G401 (cell line): ENCODE measurements at regions not wholly inside any gene's neighbourhood (a gene's known extent, or its start where the extent isn't known, plus 50 kb on each side); places are given as distances from the start of the nearest gene placed in this dataset.
A peak's percentile ranks its signal among the peaks of the same experiment; 100 is the strongest.
"Not testable (repeated sequence)": the region's sequence is repeated elsewhere in the genome, so short reads cannot be mapped to it uniquely, and the experiment has no call there.

ENCODE experiments used
- DNase-seq: peaks from one replicate; pipeline ENCODE4 v3.0.0-alpha.2; 2015; ENCODE audit warnings: low spot score
- in situ Hi-C: cut with HindIII; loops from 2 replicates; pipeline ENCODE4 v1.10.0; 2016; ENCODE audit warnings: low sequenced_read_pairs, mixed read lengths

GRCh38 chrX:134045372-134045771 is 60.0 kb upstream of the GPC3 start:
- DNase-seq, in situ Hi-C loops: not testable (repeated sequence)

- in situ Hi-C loops, DNase-seq: not testable (repeated sequence)
Measured at GRCh38 chrX:134067107-134067506, 81.7 kb upstream of the GPC3 start.

DNA sequence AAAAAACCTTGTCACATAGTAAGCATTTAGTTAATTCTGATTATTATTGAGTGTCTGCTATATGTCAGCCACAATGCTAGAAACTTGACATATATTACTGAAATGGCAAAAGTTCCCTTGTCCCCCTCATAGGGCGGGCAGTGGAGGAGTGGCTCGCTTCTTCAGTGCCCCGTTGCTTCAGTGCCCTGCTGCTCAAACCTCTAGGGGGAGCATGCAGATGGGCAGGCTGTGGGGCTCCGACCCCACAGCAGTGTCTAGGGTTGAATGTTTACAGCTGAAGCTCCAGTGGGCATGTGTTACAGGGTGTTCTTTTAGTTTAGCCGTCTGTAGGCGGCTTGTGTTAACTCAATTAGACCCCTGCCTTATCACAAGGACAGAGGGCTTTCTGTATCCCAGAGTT is 86.5 kb upstream of the GPC3 start:
- in situ Hi-C loops, DNase-seq: not testable (repeated sequence)

DNA sequence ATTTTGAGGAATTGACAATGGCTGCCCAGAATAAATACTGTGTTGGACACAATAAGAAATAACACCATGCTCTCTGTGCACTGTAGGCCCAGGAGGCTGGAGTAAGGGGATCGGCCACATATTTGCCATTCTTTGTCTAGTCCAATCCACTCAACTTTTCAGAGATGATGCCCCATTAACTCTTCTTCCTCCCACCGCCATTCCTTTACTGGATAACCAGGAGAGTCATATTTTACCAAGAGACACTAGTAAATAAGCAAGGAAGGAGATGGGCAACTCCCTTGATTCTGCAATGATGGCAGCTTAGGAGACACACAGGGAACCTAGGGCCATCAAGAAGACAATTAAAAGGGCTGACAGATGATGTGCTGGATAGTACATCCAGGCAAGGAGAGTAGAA is 87.9 kb upstream of the GPC3 start:
- in situ Hi-C loops, result no loop called here
- no peak for DNase-seq

GRCh38 chrX:134074151-134074550 is 88.8 kb upstream of the GPC3 start:
- DNase-seq, result no peak
- in situ Hi-C loops, result no loop called here

DNA sequence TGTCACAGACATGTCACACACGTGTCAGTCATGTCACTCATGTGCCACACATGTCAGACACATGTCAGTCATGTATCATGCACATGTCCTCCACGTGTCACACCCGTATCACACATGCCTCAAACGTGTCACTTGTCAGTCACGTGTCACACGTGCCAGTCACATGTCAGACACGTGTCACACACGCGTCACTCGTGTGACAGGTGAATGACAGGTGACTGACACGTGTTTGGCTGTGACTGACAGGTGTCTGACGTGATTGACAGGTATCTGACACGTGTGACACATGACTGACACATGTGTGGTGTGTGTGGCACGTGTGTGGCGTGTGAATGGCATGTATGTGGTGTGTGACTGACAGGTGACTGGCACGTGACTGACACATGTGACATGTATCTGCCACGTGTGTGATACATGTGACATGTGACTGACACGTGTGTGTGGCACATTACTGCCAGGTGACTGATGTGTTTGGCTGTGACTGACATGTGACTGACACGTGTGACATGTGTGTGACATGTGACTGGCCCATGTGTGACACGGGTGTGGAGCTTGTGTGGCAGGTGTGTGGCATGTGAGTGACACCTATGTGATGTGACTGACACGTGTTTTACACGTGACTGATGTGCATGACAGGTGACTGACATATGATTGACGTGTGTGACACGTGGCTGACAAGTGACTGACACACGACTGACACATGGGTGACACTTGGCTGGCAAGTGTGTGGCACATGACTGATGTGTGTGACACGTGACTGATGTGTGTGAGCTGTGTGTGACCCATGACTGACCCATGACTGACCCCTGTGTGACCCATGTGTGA is 90.7 kb upstream of the GPC3 start:
- DNase-seq, result no peak
- in situ Hi-C loops, result no loop called here

DNA sequence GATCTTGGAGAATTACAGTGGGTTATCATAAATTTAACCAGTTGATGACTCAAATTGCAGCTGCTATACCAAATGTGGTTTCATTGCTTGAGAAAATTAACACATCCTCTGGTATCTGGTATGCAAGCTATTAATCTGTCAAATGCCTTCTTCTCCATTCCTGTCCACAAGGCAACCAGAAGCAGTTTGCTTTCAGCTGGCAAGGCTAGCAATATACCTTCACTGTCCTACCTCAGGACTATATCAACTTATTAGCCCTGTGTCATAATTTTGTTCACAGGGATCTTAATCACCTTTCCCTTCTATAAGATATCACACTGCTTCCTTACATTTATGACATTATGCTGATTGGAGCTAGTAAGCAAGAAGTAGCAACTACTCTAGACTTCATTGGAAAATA is 110.0 kb upstream of the GPC3 start:
- in situ Hi-C loops, result no loop called here
- no peak for DNase-seq

DNA sequence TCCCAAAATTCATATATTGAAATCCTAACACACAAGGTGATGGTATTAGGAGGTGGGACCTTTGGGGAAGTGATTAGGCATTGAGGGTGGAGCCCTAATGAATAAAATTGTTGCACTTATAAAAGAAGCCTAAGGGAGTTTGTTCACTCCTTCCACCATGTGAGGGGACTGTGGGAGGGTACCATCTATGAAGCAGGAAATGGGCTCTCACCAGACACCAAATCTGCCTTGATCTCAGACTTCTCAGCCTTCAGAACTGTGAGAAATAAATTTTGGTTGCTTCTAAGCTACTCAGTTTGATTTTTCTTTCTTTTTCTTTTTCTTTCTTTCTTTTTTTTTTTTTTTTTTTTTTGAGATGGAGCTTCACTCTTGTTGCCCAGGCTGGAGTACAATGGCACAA is 116.2 kb upstream of the GPC3 start:
- DNase-seq, result no peak
- in situ Hi-C loops, result no loop called here

GRCh38 chrX:134115270-134115669 is 121.7 kb upstream of the CCDC160 start:
- in situ Hi-C loops, result no loop called here
- no peak for DNase-seq

DNA sequence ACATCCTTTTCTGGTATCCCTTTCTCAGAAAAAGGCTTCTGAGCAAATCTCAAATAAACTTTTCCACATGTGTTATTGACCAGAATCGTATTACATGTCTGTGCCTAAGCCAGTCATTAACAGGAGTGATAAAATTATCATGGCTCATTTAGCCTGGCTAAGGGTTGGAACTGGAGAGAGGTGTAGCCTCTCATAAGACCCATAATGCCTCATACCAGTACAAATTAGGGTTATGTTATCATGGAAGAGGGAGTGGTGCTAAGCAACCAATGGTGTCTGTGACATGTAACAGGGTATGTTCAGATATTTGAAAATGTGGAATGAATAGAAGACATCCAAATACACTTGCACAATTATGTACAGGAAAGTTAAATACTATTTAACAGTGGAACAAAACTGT is 99.6 kb upstream of the CCDC160 start:
- in situ Hi-C loops, result no loop called here
- no peak for DNase-seq

DNA sequence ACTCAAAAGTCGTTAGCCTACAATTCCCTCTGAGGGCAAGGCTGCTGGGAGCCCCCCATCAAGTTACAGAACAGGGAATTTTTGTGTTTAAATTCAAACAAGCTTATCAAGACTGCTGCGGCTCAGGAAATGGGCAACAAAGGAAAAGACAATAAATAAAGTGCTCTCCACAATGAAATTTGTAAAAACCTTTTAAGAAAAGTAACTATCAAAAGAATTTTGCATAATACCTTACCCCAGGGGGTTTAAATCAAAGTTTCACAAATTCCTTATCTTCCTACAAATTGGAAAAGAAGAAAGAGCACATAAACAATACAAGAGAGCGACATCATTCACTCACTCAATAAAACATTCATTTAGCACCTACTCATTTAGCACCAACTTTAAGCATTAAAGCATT is 97.9 kb upstream of the CCDC160 start:
- DNase-seq, result no peak
- in situ Hi-C loops, result no loop called here

DNA sequence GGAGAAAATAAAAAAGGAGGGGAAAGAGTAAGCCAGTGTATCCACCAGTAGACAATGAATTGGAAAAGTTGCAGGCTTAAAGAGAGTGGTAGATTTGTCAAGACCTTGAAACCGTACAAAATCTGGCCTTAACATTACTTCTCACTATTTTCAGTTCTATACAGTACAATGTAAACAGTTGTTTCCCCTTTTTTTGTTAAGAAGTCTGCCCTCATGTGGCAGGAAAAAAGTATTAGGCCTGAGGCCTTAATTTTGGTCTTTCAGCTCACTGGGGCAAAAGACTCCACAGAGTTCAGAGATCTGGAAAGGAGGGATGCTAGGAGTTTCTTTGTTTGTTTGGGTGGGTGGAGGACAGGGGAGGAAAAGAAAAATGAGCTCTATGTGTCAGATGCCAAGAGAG is 92.8 kb upstream of the CCDC160 start:
- peak; percentile 7 for DNase-seq
- in situ Hi-C loops, result no loop called here

- no peak for DNase-seq
- in situ Hi-C loops, result no loop called here
Measured at GRCh38 chrX:134146493-134146892, 90.5 kb upstream of the CCDC160 start.

GRCh38 chrX:134148172-134148692 is 88.8 kb upstream of the CCDC160 start:
- no peak for DNase-seq
- in situ Hi-C loops, result no loop called here

GRCh38 chrX:134158821-134159512 is 78.0 kb upstream of the CCDC160 start:
- in situ Hi-C loops, result no loop called here
- DNase-seq, result no peak

DNA sequence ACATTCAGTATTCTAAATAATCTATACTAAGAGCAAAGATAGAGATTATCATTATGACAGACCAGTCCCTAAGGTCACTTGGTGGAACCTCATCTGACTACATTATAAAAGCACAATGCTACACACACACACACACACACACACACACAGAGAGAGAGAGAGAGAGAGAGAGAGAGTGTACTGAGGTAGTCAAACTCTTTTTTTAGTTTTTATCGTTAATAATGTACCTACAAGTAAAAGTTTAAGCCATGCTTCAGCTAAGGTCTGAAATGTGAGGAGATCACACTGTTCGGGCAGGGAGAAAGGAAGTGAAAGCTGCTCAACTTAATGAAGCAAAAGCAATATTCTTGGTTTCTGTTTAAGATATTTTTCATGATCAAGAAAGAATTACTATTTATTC is 75.8 kb upstream of the CCDC160 start:
- DNase-seq, result no peak
- in situ Hi-C loops, result no loop called here

- no peak for DNase-seq
- in situ Hi-C loops, result no loop called here
Measured at GRCh38 chrX:134162032-134162431, 75.0 kb upstream of the CCDC160 start.

GRCh38 chrX:134163836-134164235 is 73.1 kb upstream of the CCDC160 start:
- no peak for DNase-seq
- in situ Hi-C loops, result no loop called here

DNA sequence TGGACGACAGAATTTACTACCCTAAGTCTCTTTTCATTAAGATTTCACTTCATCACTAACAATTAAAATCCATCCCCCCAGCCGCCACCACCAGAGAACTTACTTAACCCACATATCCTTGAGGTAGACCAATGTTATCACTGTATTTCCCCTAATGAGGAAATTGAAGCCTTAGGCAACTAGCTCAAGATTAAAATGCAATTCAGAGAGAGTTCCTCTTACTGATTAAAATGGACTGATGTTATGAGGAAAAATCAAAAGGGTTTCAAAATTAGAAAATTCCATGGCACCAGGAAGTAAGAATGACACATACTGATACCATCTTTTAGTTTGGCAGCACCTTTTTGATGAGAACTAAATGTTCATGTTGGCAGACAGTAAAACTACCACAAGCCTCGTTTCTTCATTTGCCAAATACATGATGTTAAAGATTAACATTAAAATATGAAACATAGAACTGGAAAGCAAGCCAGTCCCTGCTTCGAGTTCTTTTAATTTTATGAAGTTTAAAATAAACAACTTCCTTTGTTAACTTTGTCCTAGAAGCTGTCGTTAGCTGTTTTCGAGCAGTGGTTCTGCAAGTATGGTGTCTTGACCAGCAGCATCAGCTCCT is 69.3 kb upstream of the CCDC160 start:
- in situ Hi-C loops, result no loop called here
- DNase-seq, result peak; percentile 45
